Epithelial cell of proximal tubule (primary cell): ENCODE measurements at regions not wholly inside any gene's neighbourhood (a gene's known extent, or its start where the extent isn't known, plus 50 kb on each side); places are given as distances from the start of the nearest gene placed in this dataset.

ENCODE experiments used
- DNase-seq: peaks from one replicate; pipeline ENCODE4 v3.0.0-alpha.2; 2011; ENCODE audit warnings: low read depth
- H3K4me3 ChIP-seq: 2 replicates; pipeline ENCODE4 v1.5.1; 2011; ENCODE audit warnings: low read depth, mild to moderate bottlenecking, low read length
- CTCF ChIP-seq: conservative IDR thresholded peaks from 2 replicates; pipeline ENCODE4 v1.5.1; 2012; ENCODE audit warnings: low read depth, mild to moderate bottlenecking, low read length

DNA sequence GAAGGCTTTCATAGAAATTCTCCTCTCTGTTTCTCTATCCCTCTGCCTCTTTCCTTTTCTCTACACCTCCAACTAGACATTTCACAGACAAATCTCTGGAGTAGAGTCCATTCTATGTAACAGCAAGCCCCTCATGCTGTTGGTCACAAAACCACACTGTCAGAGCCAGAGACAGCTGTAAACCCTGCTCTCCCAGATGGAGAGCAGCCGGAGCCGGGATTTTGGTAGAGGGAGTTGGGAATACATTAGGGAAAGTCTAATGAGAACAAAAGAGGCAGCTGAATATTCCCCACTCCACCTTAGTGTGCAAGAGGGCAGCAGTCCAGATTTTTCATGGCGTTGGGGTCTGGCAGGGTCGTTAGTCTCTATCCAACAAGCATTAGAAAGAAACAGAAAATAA lies 68.3 kb upstream of the EDN1 start:
- DNase-seq, result no peak
- TF ChIP-seq CTCF, result no peak
- no peak overlapping the region for H3K4me3 ChIP-seq

DNA sequence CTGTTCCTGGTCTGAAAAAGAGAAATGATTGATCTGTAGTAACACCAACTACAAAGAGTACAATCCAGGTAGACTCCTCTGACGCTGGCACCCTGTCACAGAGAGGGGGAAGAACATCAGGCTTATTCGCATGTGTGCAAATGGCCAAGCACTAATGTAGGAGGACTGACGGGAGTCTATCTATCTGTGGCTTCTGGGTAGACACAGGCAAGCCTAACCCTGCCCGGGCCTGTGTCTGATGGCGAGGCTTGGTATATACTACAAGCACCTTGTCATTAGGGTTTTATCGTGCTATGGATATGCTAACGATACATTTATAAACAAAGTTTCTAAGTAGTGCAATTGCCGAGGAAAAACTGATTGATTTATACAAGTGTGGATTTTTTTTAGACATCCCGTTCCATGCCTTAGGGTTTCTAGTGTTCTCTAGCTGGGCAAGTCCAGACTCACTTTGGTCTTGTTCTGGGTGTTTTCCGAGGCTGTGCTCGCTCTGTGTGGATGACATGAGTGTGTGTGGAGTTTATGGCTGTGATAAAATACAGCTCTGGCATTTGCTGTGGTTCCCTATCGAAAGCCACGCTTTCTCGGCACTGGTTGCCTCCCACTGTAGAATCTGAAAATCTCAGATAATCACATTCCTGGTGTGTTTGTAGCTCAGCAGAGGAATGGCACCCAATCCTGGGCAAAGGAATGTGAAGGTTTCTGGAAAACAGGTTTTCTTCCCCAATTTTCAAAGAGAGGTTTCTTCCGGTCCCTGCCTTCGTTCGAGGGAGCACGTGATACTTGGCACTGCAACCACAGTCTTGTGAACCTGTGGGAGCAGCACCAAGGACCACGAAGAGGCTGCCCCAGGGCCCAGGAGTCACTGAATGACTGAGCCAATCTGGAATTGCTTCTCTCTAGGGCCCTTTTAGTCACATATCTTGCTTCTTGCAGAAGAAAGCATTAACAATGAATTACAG lies 67.5 kb upstream of the EDN1 start:
- H3K4me3 ChIP-seq, result no peak overlapping the region
- no peak for DNase-seq
- no peak for TF ChIP-seq CTCF

DNA sequence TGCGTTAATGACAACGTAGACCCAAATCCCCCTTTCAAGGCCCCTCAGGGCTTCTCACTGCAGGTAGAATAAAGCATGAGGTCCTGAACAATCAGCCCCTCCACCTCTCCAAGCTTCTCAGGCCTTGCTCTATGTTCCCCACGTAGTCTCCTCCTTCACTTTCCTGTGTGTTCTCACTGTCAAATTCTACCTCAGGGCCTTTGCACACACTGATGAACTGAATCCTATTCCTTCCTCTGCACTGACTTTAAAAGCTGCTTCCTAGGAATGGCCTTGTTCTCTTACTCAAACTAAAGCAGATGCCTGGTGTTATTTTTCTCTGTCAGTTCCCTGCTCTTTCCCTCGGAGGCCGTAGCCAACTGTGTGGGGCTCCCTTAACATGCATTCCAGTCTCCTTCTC lies 66.8 kb upstream of the EDN1 start:
- no peak overlapping the region for H3K4me3 ChIP-seq
- no peak for DNase-seq
- no peak for TF ChIP-seq CTCF

GRCh38 chr6:12224251-12224650 lies 65.9 kb upstream of the EDN1 start:
- DNase-seq, result no peak
- no peak overlapping the region for H3K4me3 ChIP-seq
- no peak for TF ChIP-seq CTCF

DNA sequence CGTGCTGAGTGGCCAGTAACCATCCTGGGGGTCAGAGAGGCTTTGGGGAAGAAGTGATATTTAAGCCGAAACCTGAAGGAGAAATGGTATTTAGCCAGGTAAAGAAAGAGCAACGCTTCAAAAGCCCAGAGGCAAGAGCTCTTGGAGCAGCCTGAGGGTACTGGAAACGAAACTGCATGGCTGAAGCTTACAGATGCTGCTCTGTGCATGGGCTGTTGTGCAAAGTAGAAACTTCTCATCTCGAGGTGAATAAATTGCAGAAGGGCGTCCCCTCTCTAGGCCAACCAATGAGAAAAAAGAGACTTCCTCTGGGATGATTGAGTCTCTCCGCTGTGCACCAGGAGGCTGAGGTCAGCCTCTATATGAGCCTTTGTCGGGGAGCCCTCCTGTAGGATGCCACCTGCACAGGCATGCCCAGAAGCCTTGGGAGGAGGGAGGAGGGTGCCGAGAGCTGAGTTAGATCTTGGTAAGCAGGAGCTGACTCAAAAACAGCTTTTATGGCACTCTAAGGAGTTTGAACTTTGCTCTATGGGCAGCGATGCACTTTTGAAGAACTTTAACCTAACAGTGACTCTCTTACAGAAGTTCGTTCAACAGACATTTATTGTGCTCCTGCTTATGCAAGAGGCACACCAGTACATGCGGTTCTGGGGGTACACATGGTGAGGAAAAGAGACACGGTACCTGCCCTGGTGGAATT lies 61.6 kb upstream of the EDN1 start:
- DNase-seq, result no peak
- no peak for TF ChIP-seq CTCF
- peak overlapping the region; percentile 21 for H3K4me3 ChIP-seq

- no peak overlapping the region for H3K4me3 ChIP-seq
- DNase-seq, result no peak
- no peak for TF ChIP-seq CTCF
Measured at GRCh38 chr6:12229332-12229731, 60.8 kb upstream of the EDN1 start.
